ENCODE measurements at regions not wholly inside any gene's neighbourhood (a gene's known extent, or its start where the extent isn't known, plus 50 kb on each side); places are given as distances from the start of the nearest gene placed in this dataset.
"Not testable (repeated sequence)": the region's sequence is repeated elsewhere in the genome, so short reads cannot be mapped to it uniquely, and the experiment has no call there.

- DNase-seq (ENCODE audit: low read depth) = no peak
Measured at GRCh38 chr5:52605317-52606313, 182.1 kb upstream of the ITGA1 start.

GRCh38 chr5:52607227-52607824 lies 180.4 kb upstream of the ITGA1 start:
- DNase-seq (ENCODE audit: low read depth) = no peak

GRCh38 chr5:52620315-52620714 lies 167.4 kb upstream of the ITGA1 start:
- DNase-seq (ENCODE audit: low read depth) = no peak

GRCh38 chr5:52623291-52623690 lies 164.4 kb upstream of the ITGA1 start:
- no peak for DNase-seq (ENCODE audit: low read depth)

GRCh38 chr5:52624291-52624690 lies 163.4 kb upstream of the ITGA1 start:
- no peak for DNase-seq (ENCODE audit: low read depth)

GRCh38 chr5:52626312-52626711 lies 161.4 kb upstream of the ITGA1 start:
- no peak for DNase-seq (ENCODE audit: low read depth)

- no peak for DNase-seq (ENCODE audit: low read depth)
Measured at GRCh38 chr5:52627740-52628139, 160.0 kb upstream of the ITGA1 start.

- DNase-seq (ENCODE audit: low read depth) = no peak
Measured at GRCh38 chr5:52632281-52632680, 155.4 kb upstream of the ITGA1 start.

GRCh38 chr5:52634171-52634570 lies 153.5 kb upstream of the ITGA1 start:
- not testable (repeated sequence) for DNase-seq (ENCODE audit: low read depth)

- DNase-seq (ENCODE audit: low read depth) = no peak
Measured at GRCh38 chr5:52638732-52639131, 149.0 kb upstream of the ITGA1 start.

GRCh38 chr5:52648726-52649125 lies 139.0 kb upstream of the ITGA1 start:
- DNase-seq (ENCODE audit: low read depth) = no peak

- DNase-seq (ENCODE audit: low read depth) = no peak
Measured at GRCh38 chr5:52655163-52655562, 132.6 kb upstream of the ITGA1 start.

GRCh38 chr5:52656569-52657246 lies 131.0 kb upstream of the ITGA1 start:
- DNase-seq (ENCODE audit: low read depth) = no peak

- DNase-seq (ENCODE audit: low read depth) = no peak
Measured at GRCh38 chr5:52657247-52657645, 130.5 kb upstream of the ITGA1 start.

- DNase-seq (ENCODE audit: low read depth) = no peak
Measured at GRCh38 chr5:52658246-52658645, 129.5 kb upstream of the ITGA1 start.

GRCh38 chr5:52660621-52661020 lies 127.1 kb upstream of the ITGA1 start:
- DNase-seq (ENCODE audit: low read depth) = no peak

- no peak for DNase-seq (ENCODE audit: low read depth)
Measured at GRCh38 chr5:52661903-52662595, 125.7 kb upstream of the ITGA1 start.

- no peak for DNase-seq (ENCODE audit: low read depth)
Measured at GRCh38 chr5:52665559-52665958, 122.2 kb upstream of the ITGA1 start.

GRCh38 chr5:52668139-52668538 lies 119.6 kb upstream of the ITGA1 start:
- no peak for DNase-seq (ENCODE audit: low read depth)

GRCh38 chr5:52668544-52669185 lies 119.1 kb upstream of the ITGA1 start:
- no peak for DNase-seq (ENCODE audit: low read depth)

- no peak for DNase-seq (ENCODE audit: low read depth)
Measured at GRCh38 chr5:52672459-52672858, 115.3 kb upstream of the ITGA1 start.

GRCh38 chr5:52673495-52673894 lies 114.2 kb upstream of the ITGA1 start:
- DNase-seq (ENCODE audit: low read depth) = no peak
